ENCODE measurements at regions not wholly inside any gene's neighbourhood (a gene's known extent, or its start where the extent isn't known, plus 50 kb on each side); places are given as distances from the start of the nearest gene placed in this dataset.

DNA sequence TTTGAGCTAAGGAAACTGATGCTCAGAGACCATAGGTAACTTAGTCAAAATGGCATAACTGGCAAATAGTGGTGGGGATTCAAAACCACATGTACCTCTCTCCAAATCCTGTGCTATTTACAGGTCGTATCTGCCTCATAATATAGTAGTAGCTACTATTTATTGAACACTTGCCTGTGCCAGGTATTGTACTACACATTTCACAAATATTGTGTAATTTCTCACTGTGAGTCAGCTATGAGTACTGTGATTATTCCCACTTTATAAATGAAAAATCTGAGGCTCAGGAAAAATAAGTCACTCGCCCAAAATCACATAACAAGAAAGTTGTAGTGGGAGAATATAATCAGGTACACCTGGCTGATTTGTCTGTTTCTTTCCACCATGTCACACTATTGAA, 199.8 kb upstream of the FAT3 start:
- TF ChIP-seq, protein P1, sequence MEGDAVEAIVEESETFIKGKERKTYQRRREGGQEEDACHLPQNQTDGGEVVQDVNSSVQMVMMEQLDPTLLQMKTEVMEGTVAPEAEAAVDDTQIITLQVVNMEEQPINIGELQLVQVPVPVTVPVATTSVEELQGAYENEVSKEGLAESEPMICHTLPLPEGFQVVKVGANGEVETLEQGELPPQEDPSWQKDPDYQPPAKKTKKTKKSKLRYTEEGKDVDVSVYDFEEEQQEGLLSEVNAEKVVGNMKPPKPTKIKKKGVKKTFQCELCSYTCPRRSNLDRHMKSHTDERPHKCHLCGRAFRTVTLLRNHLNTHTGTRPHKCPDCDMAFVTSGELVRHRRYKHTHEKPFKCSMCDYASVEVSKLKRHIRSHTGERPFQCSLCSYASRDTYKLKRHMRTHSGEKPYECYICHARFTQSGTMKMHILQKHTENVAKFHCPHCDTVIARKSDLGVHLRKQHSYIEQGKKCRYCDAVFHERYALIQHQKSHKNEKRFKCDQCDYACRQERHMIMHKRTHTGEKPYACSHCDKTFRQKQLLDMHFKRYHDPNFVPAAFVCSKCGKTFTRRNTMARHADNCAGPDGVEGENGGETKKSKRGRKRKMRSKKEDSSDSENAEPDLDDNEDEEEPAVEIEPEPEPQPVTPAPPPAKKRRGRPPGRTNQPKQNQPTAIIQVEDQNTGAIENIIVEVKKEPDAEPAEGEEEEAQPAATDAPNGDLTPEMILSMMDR (IDR thresholded peaks at IDR 0.05), result no peak
- TF ChIP-seq, protein P2, sequence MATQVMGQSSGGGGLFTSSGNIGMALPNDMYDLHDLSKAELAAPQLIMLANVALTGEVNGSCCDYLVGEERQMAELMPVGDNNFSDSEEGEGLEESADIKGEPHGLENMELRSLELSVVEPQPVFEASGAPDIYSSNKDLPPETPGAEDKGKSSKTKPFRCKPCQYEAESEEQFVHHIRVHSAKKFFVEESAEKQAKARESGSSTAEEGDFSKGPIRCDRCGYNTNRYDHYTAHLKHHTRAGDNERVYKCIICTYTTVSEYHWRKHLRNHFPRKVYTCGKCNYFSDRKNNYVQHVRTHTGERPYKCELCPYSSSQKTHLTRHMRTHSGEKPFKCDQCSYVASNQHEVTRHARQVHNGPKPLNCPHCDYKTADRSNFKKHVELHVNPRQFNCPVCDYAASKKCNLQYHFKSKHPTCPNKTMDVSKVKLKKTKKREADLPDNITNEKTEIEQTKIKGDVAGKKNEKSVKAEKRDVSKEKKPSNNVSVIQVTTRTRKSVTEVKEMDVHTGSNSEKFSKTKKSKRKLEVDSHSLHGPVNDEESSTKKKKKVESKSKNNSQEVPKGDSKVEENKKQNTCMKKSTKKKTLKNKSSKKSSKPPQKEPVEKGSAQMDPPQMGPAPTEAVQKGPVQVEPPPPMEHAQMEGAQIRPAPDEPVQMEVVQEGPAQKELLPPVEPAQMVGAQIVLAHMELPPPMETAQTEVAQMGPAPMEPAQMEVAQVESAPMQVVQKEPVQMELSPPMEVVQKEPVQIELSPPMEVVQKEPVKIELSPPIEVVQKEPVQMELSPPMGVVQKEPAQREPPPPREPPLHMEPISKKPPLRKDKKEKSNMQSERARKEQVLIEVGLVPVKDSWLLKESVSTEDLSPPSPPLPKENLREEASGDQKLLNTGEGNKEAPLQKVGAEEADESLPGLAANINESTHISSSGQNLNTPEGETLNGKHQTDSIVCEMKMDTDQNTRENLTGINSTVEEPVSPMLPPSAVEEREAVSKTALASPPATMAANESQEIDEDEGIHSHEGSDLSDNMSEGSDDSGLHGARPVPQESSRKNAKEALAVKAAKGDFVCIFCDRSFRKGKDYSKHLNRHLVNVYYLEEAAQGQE (IDR thresholded peaks at IDR 0.05; ENCODE audit: insufficient read depth in 1 of 2, low read depth in 2 of 2, low read length in 1 of 2), result no peak
- TF ChIP-seq TCF7L2 (IDR thresholded peaks at IDR 0.05; ENCODE audit: low read depth, low read length) (no peak), SIN3A (IDR thresholded peaks at IDR 0.05; ENCODE audit: borderline replicate concordance, insufficient read depth, low read depth, low read length) (no peak)
